Prostate gland (tissue), 2 donors: ENCODE measurements at regions not wholly inside any gene's neighbourhood (a gene's known extent, or its start where the extent isn't known, plus 50 kb on each side); places are given as distances from the start of the nearest gene placed in this dataset.

Experiments used
- DNase-seq: peaks from one replicate; pipeline ENCODE4 v3.0.0-alpha.2; 2019; ENCODE audit warnings: low spot score
- H3K27ac ChIP-seq, 2 donors: fragments of 200-600 bp; sonication (generic); 2 replicates each; pipeline ENCODE4 v1.5.1; 2017 to 2019
- H3K27me3 ChIP-seq: fragments of 200-600 bp; sonication (generic); replicated peaks from 2 replicates; pipeline ENCODE4 v1.5.1; 2019; ENCODE audit not compliant: insufficient read depth
- H3K36me3 ChIP-seq, 2 donors: fragments of 200-600 bp; sonication (generic); 1 replicate in 1 of 2; 2 replicates in 1 of 2; pipeline versions ENCODE4 v1.5.1 to v1.8.1; 2017 to 2019
- H3K4me1 ChIP-seq: fragments of 200-600 bp; sonication (generic); replicated peaks from 2 replicates; pipeline ENCODE4 v1.5.1; 2019
- H3K4me3 ChIP-seq, 2 donors: fragments of 200-600 bp; sonication (generic); 2 replicates each; pipeline ENCODE4 v1.5.1; 2017 to 2019
- H3K9me3 ChIP-seq: fragments of 200-600 bp; sonication (generic); 2 replicates; pipeline ENCODE4 v1.5.1; 2017
- CTCF ChIP-seq, 4 experiments: fragments of 200-600 bp in 2 of 4; fragments of 450-650 bp in 2 of 4; sonication (generic) in 2 of 4; IDR thresholded peaks; 1 replicate in 3 of 4; 2 replicates in 1 of 4; pipeline ENCODE4 v1.5.1; 2016 to 2019; ENCODE audit warnings: antibody characterized with exemption in 4 of 4, mild to moderate bottlenecking in 2 of 4, moderate library complexity in 2 of 4
- POLR2A ChIP-seq: fragments of 450-650 bp; IDR thresholded peaks from one replicate; pipeline ENCODE4 v1.6.1; 2016; ENCODE audit warnings: antibody characterized with exemption, mild to moderate bottlenecking
- POLR2AphosphoS5 ChIP-seq: sonication (generic); formaldehyde crosslinking; IDR thresholded peaks from one replicate; pipeline ENCODE4 v1.6.1; 2017; ENCODE audit warnings: antibody characterized with exemption
- WGBS: methylation state at CpG from one replicate; pipeline ENCODE4 v1.1.5; 2018; 5-methylcytosine and 5-hydroxymethylcytosine counted together
- intact Hi-C: fragments of 100-400 bp; cut with DNase I; formaldehyde crosslinking; loops from one replicate; pipeline ENCODE4 v1.14.2; 2022

GRCh38 chr4:182089326-182089725, 153.9 kb upstream of the TENM3 start:
- no peak overlapping the region for H3K27ac ChIP-seq
- intact Hi-C loops, result no loop called here
- H3K27me3 ChIP-seq, result no peaks in the 10 kb centered on the region
- no peaks in the 10 kb centered on the region for H3K4me1 ChIP-seq
- H3K9me3 ChIP-seq, result no peaks in the 10 kb centered on the region
- H3K36me3 ChIP-seq, result no peaks in the 10 kb centered on the region
- TF ChIP-seq POLR2AphosphoS5 (no peak), POLR2A (no peak), CTCF (IDR thresholded peaks at IDR 0.05) (no peak)
- H3K4me3 ChIP-seq, result no peak overlapping the region
- DNase-seq, result no peak
- WGBS, result 91% methylated on average over 2 of the region's 2 CpGs

GRCh38 chr4:182090186-182090585, 153.0 kb upstream of the TENM3 start:
- no peaks in the 10 kb centered on the region for H3K36me3 ChIP-seq
- intact Hi-C loops, result no loop called here
- no peaks in the 10 kb centered on the region for H3K27me3 ChIP-seq
- H3K9me3 ChIP-seq, result no peaks in the 10 kb centered on the region
- DNase-seq, result no peak
- no peak overlapping the region for H3K4me3 ChIP-seq
- no peaks in the 10 kb centered on the region for H3K4me1 ChIP-seq
- WGBS, result 88% methylated on average over 5 of the region's 5 CpGs
- TF ChIP-seq CTCF (IDR thresholded peaks at IDR 0.05), result no peak
- no peak for TF ChIP-seq POLR2A
- TF ChIP-seq POLR2AphosphoS5, result no peak
- H3K27ac ChIP-seq, result no peak overlapping the region

- no peaks in the 10 kb centered on the region for H3K36me3 ChIP-seq
- H3K27me3 ChIP-seq, result no peaks in the 10 kb centered on the region
- TF ChIP-seq CTCF (IDR thresholded peaks at IDR 0.05) (no peak), POLR2AphosphoS5 (peak; percentile 51)
- no peak overlapping the region for H3K4me3 ChIP-seq
- peak; percentile 23 for DNase-seq
- no peaks in the 10 kb centered on the region for H3K4me1 ChIP-seq
- WGBS, result 58% methylated on average over 5 of the region's 5 CpGs
- H3K27ac ChIP-seq, result no peak overlapping the region
- H3K9me3 ChIP-seq, result no peaks in the 10 kb centered on the region
- intact Hi-C loops, result no loop called here
Measured at GRCh38 chr4:182091128-182091527, 152.1 kb upstream of the TENM3 start.

- intact Hi-C loops, result no loop called here
Measured at GRCh38 chr4:182093431-182093831, 149.8 kb upstream of the TENM3 start.

More at GRCh38 chr4:182093431-182093831, 149.8 kb upstream of the TENM3 start:
- Histone ChIP-seq H3K27ac (no peak overlapping the region), H3K4me3 (no peak overlapping the region), H3K27me3 (no peaks in the 10 kb centered on the region), H3K9me3 (no peaks in the 10 kb centered on the region), H3K4me1 (no peaks in the 10 kb centered on the region), H3K36me3 (no peaks in the 10 kb centered on the region)
- DNase-seq, result no peak
- WGBS, result 85% methylated on average over 7 of the region's 7 CpGs
- TF ChIP-seq POLR2A (no peak), POLR2AphosphoS5 (no peak), CTCF (IDR thresholded peaks at IDR 0.05) (no peak)
